Adrenal gland (tissue), 5 donors: ENCODE measurements at regions not wholly inside any gene's neighbourhood (a gene's known extent, or its start where the extent isn't known, plus 50 kb on each side); places are given as distances from the start of the nearest gene placed in this dataset.

Experiments used
- POLR2A ChIP-seq, 2 donors: fragments of 450-650 bp; IDR thresholded peaks; one replicate each; pipeline ENCODE4 v1.6.1; 2017; ENCODE audit warnings: antibody characterized with exemption in 2 of 2, mild to moderate bottlenecking in 2 of 2, moderate library complexity in 1 of 2
- TF ChIP-seq, protein P1 (sequence below), 6 experiments: fragments of 450-650 bp in 4 of 6; fragments of 200-600 bp in 2 of 6; sonication (generic) in 1 of 6; IDR thresholded peaks; 1 replicate in 5 of 6; 2 replicates in 1 of 6; pipeline versions ENCODE4 v1.5.1 to v1.8.0; 2016 to 2021; ENCODE audit warnings: antibody characterized with exemption in 6 of 6, mild to moderate bottlenecking in 2 of 6, moderate library complexity in 1 of 6
- donor health status: DM: no; HTN: no; CAD: no.

DNA sequence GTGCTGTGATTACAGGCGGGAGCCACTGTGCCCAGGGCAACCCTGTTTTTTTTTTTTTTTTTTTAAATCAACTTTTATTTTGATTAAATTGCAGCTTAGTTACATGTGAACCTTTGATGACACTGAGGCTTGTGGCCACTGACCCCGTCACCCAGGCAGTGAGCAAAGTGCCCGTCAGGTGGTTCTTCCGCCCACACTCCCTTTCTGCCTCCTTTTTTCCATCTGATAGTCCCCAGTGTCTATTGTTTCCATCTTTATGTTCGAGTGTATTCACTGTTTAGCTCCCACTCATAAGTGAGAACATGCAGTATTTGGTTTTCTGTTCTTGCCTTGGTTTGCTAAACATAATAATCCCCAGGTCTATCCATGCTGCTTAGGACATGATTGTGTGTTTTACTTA is 110.9 kb upstream of the GRK3 start:
- TF ChIP-seq, protein P1, sequence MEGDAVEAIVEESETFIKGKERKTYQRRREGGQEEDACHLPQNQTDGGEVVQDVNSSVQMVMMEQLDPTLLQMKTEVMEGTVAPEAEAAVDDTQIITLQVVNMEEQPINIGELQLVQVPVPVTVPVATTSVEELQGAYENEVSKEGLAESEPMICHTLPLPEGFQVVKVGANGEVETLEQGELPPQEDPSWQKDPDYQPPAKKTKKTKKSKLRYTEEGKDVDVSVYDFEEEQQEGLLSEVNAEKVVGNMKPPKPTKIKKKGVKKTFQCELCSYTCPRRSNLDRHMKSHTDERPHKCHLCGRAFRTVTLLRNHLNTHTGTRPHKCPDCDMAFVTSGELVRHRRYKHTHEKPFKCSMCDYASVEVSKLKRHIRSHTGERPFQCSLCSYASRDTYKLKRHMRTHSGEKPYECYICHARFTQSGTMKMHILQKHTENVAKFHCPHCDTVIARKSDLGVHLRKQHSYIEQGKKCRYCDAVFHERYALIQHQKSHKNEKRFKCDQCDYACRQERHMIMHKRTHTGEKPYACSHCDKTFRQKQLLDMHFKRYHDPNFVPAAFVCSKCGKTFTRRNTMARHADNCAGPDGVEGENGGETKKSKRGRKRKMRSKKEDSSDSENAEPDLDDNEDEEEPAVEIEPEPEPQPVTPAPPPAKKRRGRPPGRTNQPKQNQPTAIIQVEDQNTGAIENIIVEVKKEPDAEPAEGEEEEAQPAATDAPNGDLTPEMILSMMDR (IDR thresholded peaks at IDR 0.05): no peak
- no peak for TF ChIP-seq POLR2A (IDR thresholded peaks at IDR 0.05)
